ENCODE measurements at regions not wholly inside any gene's neighbourhood (a gene's known extent, or its start where the extent isn't known, plus 50 kb on each side); places are given as distances from the start of the nearest gene placed in this dataset.

- 0 out of 4 replicates have a peak, but pooled peaks of 1 of the 2 experiments have one; percentile 14 for TF ChIP-seq CEBPB (IDR thresholded peaks at IDR 0.05)
- no peak for TF ChIP-seq MAFK (IDR thresholded peaks at IDR 0.05; ENCODE audit: partially characterized antibody)
- TF ChIP-seq POLR2A (IDR thresholded peaks at IDR 0.05; ENCODE audit: low read length): no peak
- TF ChIP-seq CTCF (IDR thresholded peaks at IDR 0.05): no peak
- no peak for TF ChIP-seq EP300 (IDR thresholded peaks at IDR 0.05)
- TF ChIP-seq RCOR1 (IDR thresholded peaks at IDR 0.05; ENCODE audit: low read depth, low read length): no peak
- no peak for TF ChIP-seq USF2 (IDR thresholded peaks at IDR 0.05)
- no peak for TF ChIP-seq ATOH8 (CRISPR knock-in tag; IDR thresholded peaks at IDR 0.05; ENCODE audit: low read depth)
- no peak for TF ChIP-seq NPAS2 (CRISPR knock-in tag; IDR thresholded peaks at IDR 0.05; ENCODE audit: borderline replicate concordance)
Measured at GRCh38 chr12:107906707-107907106, 132.2 kb downstream of the ASCL4 start.

Measured in A549 (cell line).